ENCODE measurements at regions not wholly inside any gene's neighbourhood (a gene's known extent, or its start where the extent isn't known, plus 50 kb on each side); places are given as distances from the start of the nearest gene placed in this dataset.

GRCh38 chr15:26355472-26356074 is 417.3 kb downstream of the GABRB3 start:
- H3K27ac ChIP-seq: no peak overlapping the region
- H3K36me3 ChIP-seq: no peaks in the 10 kb centered on the region
- no peak overlapping the region for H3K4me3 ChIP-seq
- DNase-seq (ENCODE audit: low spot score): no peak
- no peaks in the 10 kb centered on the region for H3K4me1 ChIP-seq (replicated peaks)
- no peaks in the 10 kb centered on the region for H3K27me3 ChIP-seq (replicated peaks; ENCODE audit: insufficient read depth)
- 27% methylated on average over 8 of the region's 8 CpGs for WGBS
- H3K9me3 ChIP-seq: no peaks in the 10 kb centered on the region
- TF ChIP-seq CTCF (IDR thresholded peaks at IDR 0.05) (no peak), POLR2A (IDR thresholded peaks at IDR 0.05) (no peak), POLR2AphosphoS5 (IDR thresholded peaks at IDR 0.05) (no peak)
- intact Hi-C loops (cut with DNase I): no loop called here

GRCh38 chr15:26352909-26353308 is 420.0 kb downstream of the GABRB3 start:
- H3K36me3 ChIP-seq: no peaks in the 10 kb centered on the region
- intact Hi-C loops (cut with DNase I): no loop called here
- no peak for DNase-seq (ENCODE audit: low spot score)
- no peak for TF ChIP-seq POLR2A (IDR thresholded peaks at IDR 0.05)
- no peak for TF ChIP-seq CTCF (IDR thresholded peaks at IDR 0.05)
- TF ChIP-seq POLR2AphosphoS5 (IDR thresholded peaks at IDR 0.05): no peak
- 88% methylated on average over 4 of the region's 4 CpGs for WGBS
- no peak overlapping the region for H3K27ac ChIP-seq
- H3K4me1 ChIP-seq (replicated peaks): no peaks in the 10 kb centered on the region
- H3K4me3 ChIP-seq: no peak overlapping the region
- no peaks in the 10 kb centered on the region for H3K9me3 ChIP-seq
- no peaks in the 10 kb centered on the region for H3K27me3 ChIP-seq (replicated peaks; ENCODE audit: insufficient read depth)

- Histone ChIP-seq H3K4me1 (replicated peaks) (no peaks in the 10 kb centered on the region), H3K4me3 (no peak overlapping the region), H3K36me3 (no peaks in the 10 kb centered on the region), H3K9me3 (no peaks in the 10 kb centered on the region), H3K27ac (no peak overlapping the region), H3K27me3 (replicated peaks; ENCODE audit: insufficient read depth) (no peaks in the 10 kb centered on the region)
- TF ChIP-seq CTCF (IDR thresholded peaks at IDR 0.05) (no peak), POLR2AphosphoS5 (IDR thresholded peaks at IDR 0.05) (no peak), POLR2A (IDR thresholded peaks at IDR 0.05) (no peak)
- DNase-seq (ENCODE audit: low spot score): no peak
- WGBS: 73% methylated on average over 4 of the region's 4 CpGs
- intact Hi-C loops (cut with DNase I): no loop called here
These were observed 420.5 kb downstream of the GABRB3 start for GRCh38 chr15:26352406-26352805.

- no peaks in the 10 kb centered on the region for H3K27me3 ChIP-seq (replicated peaks; ENCODE audit: insufficient read depth)
- no peaks in the 10 kb centered on the region for H3K4me1 ChIP-seq (replicated peaks)
- no peak for DNase-seq (ENCODE audit: low spot score)
- intact Hi-C loops (cut with DNase I): no loop called here
- TF ChIP-seq POLR2AphosphoS5 (IDR thresholded peaks at IDR 0.05): no peak
- no peak for TF ChIP-seq CTCF (IDR thresholded peaks at IDR 0.05)
- TF ChIP-seq POLR2A (IDR thresholded peaks at IDR 0.05): no peak
- no peaks in the 10 kb centered on the region for H3K9me3 ChIP-seq
- H3K36me3 ChIP-seq: no peaks in the 10 kb centered on the region
- no peak overlapping the region for H3K4me3 ChIP-seq
- no peak overlapping the region for H3K27ac ChIP-seq
These were observed 447.4 kb downstream of the GABRB3 start for GRCh38 chr15:26325495-26325894.

- TF ChIP-seq CTCF (IDR thresholded peaks at IDR 0.05) (no peak), POLR2AphosphoS5 (IDR thresholded peaks at IDR 0.05) (no peak), POLR2A (IDR thresholded peaks at IDR 0.05) (no peak)
- Histone ChIP-seq H3K4me3 (no peak overlapping the region), H3K27me3 (replicated peaks; ENCODE audit: insufficient read depth) (no peaks in the 10 kb centered on the region), H3K9me3 (no peaks in the 10 kb centered on the region), H3K36me3 (no peaks in the 10 kb centered on the region), H3K27ac (no peak overlapping the region), H3K4me1 (replicated peaks) (no peaks in the 10 kb centered on the region)
- intact Hi-C loops (cut with DNase I): no loop called here
- no peak for DNase-seq (ENCODE audit: low spot score)
- 72% methylated on average over 4 of the region's 4 CpGs for WGBS
These were observed 449.3 kb downstream of the GABRB3 start for GRCh38 chr15:26323566-26323965.

All from prostate gland (tissue), 2 donors.